NB4 (cell line): ENCODE measurements at regions not wholly inside any gene's neighbourhood (a gene's known extent, or its start where the extent isn't known, plus 50 kb on each side); places are given as distances from the start of the nearest gene placed in this dataset.
"Not testable (repeated sequence)": the region's sequence is repeated elsewhere in the genome, so short reads cannot be mapped to it uniquely, and the experiment has no call there.

Experiments
- DNase-seq: peaks from one replicate; pipeline ENCODE4 v3.0.0; 2010; ENCODE audit warnings: low read depth
- H3K4me3 ChIP-seq: one replicate; pipeline ENCODE4 v1.5.1; 2011; ENCODE audit warnings: mild to moderate bottlenecking, low read depth, low read length, moderate library complexity
- MYC ChIP-seq: IDR thresholded peaks from 2 replicates; pipeline ENCODE4 v1.6.1; 2011; ENCODE audit warnings: low read depth, low read length
- POLR2A ChIP-seq: IDR thresholded peaks from 2 replicates; pipeline ENCODE4 v1.6.1; 2011; ENCODE audit warnings: mild to moderate bottlenecking; ENCODE audit not compliant: insufficient read length; ENCODE audit errors: extremely low read depth
- TF ChIP-seq, protein P1 (sequence below): IDR thresholded peaks from one replicate; pipeline ENCODE4 v1.5.1; 2012; ENCODE audit warnings: low read depth, low read length
- TF ChIP-seq, protein P2 (sequence below): IDR thresholded peaks from 2 replicates; pipeline ENCODE4 v1.6.1; 2011; ENCODE audit warnings: low read depth, low read length

DNA sequence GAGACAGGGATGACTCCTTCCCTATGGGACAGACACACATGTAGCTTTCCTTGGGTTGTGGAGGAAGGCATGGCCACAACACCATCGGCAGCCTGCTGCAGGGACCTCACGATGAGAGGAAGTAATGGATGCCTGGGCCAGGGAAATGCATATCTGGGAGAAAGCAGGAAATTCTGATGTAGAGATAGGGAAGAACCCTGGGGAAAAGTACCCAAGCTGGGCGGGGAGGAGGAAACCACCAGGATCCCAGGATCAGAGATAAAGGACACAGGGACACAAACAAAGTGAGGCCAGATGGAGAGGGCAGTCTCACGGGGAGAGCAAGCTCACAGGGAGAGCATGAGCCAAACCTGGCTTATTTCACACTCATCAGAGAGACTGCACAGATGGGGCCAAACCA is 294.7 kb upstream of the TEKT4 start:
- not testable (repeated sequence) for DNase-seq, H3K4me3 ChIP-seq

DNA sequence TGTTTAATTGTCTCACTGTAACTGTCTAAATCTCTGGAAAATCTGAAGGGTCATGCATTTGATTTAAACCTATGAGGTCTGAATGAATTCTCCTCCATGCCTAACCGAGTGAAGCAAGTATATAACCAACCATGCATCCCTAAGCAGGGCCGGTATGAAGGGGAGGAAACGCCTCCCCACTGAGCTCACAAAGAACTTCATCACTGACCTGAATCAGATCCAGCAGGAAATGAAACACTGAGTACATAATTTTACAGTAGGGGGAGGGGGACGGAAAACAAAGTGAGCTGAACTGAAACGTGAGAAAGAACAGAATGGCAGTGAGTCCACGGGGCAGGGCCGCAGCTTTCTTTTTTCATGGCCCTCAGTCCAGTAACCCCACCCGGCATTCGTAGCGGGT is 294.1 kb upstream of the TEKT4 start:
- not testable (repeated sequence) for H3K4me3 ChIP-seq, DNase-seq

DNA sequence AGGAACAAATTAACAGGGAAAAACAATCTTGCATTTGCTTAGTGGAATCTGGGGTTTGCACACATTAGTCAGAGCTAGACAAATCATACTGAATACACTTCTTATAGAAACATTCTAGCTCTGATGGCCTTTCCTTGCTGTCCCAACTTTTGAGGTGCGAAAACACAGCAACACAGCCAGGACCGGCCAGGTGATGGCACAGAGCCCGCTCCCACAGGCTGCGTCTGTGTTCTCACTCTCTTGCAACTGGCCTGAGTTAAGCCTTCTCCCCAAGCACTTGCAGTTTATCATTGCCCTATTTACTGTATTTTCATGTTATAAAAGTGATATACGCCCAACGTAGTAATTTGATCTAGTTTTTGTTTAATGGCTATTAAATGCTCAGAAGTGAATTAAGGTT is 292.0 kb upstream of the TEKT4 start:
- not testable (repeated sequence) for DNase-seq, H3K4me3 ChIP-seq

DNA sequence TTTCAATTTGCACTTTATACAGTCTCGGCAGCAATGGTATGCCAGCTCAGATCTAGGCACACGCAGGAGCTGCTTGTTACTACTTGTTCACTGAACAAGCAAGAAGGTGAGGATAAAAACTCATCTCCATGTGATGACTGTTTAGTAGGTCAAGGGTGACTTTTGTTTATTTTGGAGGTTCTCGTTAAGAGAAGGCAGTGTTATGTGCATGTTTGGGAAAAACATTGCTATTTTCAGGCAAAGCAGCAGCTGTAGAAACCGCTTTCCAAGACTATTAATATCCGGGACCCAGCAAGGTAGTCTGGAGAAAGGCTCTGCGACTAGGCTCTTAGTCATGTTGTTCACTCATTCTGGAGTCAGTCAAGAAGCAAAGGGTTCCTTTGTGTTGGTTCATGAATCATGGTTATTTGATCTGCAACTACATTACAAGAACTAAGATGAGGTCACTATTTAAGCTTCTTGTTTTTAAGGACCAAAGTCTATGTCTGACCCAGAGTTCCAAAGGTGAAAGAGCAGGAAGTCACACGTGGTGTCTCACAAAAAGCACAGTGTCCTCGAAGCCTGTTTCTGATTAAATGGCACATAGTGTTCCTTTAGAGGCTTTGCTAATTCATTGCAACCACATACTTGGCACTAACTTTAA is 288.0 kb upstream of the TEKT4 start:
- not testable (repeated sequence) for DNase-seq, H3K4me3 ChIP-seq

DNA sequence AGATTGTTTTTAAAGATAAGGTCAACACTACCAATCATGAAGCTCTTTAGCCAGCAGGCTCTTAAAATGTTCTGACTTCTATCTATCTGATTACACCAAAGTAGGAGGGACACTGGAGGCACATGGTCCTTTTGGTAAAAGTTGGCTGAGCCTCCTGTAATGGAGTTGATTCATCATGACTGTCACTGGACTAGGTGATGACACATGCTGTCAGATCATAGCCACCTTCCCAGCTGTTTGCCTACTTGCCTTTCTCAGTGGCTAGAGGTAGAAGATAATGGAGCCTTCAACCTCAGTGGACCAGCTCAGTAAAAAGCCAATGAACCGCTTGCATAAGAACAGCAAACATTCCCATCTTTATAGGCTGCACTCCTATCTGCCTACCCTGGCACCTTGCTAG is 286.7 kb upstream of the TEKT4 start:
- not testable (repeated sequence) for DNase-seq, H3K4me3 ChIP-seq

DNA sequence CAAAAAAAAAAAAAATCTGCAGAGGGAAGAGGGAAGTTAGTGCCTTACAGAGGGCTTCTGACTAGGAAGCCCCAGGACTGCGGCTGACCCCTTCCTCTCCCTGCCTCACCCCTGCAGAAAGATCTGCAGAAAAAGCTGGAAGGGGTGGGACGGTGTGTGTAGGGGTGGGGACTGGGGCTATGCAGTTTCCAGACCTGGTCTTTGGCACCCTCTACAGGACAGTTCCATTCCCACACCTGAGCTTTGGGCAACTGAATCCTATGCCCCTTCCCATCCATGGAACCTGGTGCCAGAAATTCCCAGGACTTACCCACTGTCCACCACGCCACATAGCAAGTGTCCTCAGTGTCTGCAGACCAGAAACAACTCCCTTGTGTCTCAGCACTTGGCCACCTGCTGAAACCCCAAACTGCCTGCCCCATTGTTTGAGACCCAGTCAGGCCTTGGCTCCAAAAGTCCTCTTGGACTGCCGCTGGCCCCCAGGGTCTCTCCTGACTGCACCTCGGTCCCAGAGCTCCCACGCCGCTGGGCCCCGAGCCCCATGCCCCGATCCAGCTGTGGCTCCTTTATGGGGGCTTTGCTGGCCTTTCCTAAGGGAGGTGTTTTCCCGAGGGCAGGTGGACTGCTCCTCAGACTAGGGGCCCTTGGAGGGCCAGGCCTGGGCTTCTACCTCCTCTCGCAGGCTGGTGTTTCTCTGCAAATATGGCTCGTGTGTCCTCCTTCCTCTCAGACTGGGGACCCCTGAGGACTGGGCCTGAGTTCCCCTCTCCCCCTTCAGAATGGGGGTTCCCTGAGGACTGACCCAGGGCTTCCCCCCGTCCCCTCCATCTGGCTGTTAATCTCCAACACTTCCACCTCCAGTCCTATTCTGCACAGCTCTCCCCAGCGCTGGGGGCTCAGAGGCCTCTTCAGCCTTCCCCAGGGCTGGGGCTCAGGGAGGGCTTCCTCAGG is 284.9 kb upstream of the TEKT4 start:
- peak; percentile 37 for DNase-seq

DNA sequence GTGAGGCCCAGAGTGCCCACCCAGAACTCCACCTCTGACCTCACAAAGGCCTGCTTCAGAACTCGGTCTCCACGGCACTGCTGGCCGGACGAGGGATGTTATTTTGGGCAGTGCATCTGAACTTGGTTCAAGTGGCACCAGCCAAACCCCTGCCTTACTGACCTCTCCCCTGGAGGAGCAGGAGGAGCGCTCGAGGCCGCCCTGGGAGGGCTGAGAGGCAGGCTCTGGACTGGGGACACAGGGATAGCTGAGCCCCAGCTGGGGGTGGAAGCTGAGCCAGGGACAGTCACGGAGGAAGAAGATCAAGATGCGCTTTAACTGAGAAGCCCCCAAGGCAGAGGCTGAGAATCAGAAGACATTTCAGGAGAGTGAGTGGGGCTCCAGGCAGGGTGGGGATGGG is 284.2 kb upstream of the TEKT4 start:
- not testable (repeated sequence) for DNase-seq, H3K4me3 ChIP-seq

More for the DNA sequence above, 284.9 kb upstream of the TEKT4 start:
- not testable (repeated sequence) for H3K4me3 ChIP-seq
- TF ChIP-seq, protein P1, sequence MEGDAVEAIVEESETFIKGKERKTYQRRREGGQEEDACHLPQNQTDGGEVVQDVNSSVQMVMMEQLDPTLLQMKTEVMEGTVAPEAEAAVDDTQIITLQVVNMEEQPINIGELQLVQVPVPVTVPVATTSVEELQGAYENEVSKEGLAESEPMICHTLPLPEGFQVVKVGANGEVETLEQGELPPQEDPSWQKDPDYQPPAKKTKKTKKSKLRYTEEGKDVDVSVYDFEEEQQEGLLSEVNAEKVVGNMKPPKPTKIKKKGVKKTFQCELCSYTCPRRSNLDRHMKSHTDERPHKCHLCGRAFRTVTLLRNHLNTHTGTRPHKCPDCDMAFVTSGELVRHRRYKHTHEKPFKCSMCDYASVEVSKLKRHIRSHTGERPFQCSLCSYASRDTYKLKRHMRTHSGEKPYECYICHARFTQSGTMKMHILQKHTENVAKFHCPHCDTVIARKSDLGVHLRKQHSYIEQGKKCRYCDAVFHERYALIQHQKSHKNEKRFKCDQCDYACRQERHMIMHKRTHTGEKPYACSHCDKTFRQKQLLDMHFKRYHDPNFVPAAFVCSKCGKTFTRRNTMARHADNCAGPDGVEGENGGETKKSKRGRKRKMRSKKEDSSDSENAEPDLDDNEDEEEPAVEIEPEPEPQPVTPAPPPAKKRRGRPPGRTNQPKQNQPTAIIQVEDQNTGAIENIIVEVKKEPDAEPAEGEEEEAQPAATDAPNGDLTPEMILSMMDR, result peak; percentile 24

DNA sequence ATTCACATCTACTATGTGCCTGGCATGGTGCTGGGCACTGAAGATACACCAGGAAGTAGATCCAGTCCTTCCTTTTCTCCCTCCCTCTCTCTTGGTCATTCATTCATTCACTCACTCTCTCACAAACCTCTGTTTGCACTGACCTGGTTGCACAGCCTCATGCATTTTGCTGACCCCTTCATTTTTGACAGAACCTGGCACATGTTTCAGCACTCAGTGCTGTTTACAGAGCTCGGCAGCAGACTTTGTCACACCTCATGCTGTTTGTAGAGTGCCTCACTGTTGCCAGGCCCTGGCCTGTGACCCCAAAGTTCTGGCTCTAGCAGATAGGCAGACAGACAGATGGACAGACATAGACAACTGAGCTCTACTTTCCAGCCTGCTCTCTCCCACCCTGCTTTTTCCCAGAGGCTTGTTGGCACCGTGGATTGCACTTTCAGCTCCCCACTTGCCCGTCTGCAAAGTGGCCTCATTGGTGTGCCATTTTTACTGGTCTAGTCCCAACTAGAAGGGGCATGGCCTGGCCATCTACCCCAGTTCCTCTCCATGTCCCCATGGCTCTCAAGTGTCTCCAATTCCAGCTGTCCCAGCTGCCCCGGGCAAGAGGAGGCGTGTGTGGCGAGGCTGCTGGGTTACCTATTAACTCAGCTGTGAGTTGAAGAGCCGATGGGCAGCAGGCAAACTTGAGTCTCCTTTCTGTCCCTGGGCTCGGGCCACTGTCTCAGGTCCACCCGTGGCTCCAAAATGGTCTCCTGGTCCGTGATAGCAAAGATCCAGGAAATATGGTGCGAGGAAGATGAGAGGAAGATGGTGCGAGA is 277.0 kb upstream of the TEKT4 start:
- DNase-seq, result not testable (repeated sequence)

DNA sequence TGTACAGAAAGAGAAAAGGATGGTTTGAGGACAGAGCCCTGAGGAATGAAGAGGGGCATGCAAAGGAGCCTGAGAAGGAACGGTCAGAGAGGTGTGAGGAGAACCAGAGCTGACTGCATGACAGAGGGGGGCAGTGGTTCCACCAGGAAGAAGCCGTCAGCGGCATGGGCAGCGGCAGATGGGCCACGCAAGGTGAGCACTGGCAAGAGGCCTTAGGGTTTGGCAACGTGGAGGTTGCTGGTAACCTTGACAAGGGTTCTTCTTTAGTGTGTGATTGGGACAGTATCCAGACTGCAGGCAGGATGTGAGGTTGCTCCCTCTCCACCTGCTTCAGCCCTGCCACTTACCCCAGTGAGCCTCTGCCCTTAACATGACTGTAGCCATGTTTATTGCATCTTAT is 275.3 kb upstream of the TEKT4 start:
- H3K4me3 ChIP-seq, DNase-seq: not testable (repeated sequence)

More for the DNA sequence above, 277.0 kb upstream of the TEKT4 start:
- H3K4me3 ChIP-seq, result not testable (repeated sequence)

DNA sequence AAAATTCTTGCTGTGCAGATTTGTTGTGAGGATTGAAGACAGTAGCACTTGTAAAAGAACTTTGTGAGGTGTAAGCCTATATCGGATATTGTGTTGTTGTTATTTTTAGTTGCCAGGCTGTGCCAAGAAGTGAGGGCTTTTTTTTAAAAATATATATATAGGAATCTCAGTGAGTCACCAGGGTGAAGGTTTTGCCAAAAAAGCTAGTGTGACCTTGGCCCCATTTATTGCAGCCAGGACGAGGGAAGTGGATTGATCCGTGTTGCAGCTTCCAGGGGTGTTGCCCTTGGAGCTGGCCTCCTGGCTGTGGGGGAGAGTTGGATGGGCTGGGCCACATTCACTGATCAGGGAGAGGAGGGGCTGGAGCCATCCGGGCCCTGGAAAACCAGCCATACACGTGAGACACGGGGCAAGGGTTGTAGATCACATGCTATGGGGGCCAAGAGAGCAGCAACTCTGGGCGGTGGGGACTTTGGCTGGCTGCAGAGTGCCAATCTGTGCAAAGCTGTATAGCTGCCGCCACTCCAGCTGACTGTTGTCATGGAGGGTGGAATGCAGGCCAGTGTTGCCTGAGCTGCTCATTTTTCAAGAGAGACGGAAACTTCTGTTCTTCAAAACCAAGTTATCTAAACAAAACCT is 273.0 kb upstream of the TEKT4 start:
- not testable (repeated sequence) for H3K4me3 ChIP-seq, DNase-seq

DNA sequence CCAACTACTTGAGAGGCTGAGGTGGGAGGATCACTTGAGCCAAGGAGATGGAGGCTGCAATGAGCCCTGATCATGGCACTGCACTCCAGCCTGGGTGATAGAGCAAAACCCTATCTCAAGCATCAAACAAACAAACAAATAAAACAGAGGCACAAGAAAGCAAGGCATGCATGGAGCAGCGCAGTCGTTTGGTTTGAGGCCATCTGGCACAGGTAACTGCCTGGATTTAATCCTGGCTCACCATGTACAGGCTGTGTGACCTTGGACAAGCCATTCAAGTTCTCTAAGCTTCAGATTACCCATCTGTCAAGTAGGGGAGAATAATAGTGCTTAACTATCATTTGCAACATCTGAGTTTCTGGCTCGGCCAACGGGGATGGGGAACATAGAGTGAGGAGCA is 270.3 kb upstream of the TEKT4 start:
- not testable (repeated sequence) for H3K4me3 ChIP-seq, DNase-seq

DNA sequence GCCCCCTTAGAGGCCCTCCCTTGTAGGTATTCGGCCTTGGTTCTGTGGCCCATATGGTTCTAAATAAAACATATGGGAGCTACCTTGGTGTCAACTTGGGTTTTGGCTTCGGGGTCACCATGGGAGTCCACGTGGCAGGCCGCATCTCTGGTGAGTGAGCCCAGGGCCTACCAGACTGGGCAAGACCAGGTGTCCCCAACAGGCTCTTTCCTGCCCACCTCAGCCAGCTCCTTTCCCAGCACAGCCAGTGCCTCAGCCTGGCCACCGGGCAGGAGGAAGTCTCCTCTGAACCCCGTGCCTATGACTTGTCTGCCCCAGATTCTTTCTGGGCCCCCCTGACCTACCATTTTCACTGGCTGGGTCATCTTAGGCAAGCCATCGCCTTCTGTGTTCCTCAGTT is 268.8 kb upstream of the TEKT4 start:
- no peak for DNase-seq
- TF ChIP-seq, protein P1, result no peak
- TF ChIP-seq MYC (no peak), POLR2A (no peak)
- TF ChIP-seq, protein P2, sequence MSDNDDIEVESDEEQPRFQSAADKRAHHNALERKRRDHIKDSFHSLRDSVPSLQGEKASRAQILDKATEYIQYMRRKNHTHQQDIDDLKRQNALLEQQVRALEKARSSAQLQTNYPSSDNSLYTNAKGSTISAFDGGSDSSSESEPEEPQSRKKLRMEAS, result no peak
- H3K4me3 ChIP-seq, result no peak overlapping the region
